HG03342 (cell line): ENCODE measurements at regions not wholly inside any gene's neighbourhood (a gene's known extent, or its start where the extent isn't known, plus 50 kb on each side); places are given as distances from the start of the nearest gene placed in this dataset.

ENCODE experiments used
- ATAC-seq: cut with Tn5 transposase; IDR thresholded peaks from one replicate; pipeline ENCODE4 v1.9.1; 2021; ENCODE audit warnings: mild to moderate bottlenecking, moderate library complexity; ENCODE audit not compliant: unreplicated experiment

GRCh38 chr5:53825016-53825415, 264.6 kb downstream of the NDUFS4 start:
- no peak for ATAC-seq

GRCh38 chr5:53825926-53826325, 265.5 kb downstream of the NDUFS4 start:
- no peak for ATAC-seq

DNA sequence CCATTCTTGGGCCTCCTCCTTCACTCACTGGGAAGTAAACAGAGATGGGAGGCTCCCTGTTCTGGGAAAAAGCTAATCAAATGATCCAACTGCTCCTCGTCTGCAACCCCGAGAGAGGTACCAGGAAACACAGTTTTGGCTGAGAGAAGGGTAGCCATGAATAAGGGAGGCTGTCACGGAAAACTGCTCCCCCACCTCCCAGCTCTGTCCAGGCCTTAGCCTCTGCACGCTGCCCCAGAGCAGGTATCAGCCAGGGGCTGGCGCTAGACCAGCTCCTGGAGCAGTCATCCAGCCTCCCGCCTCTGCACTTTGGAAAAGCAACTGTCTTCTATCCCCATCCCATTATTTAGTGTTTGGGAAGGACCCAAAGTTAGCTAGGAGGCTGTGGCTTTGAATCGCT, 266.1 kb downstream of the NDUFS4 start:
- ATAC-seq = no peak

DNA sequence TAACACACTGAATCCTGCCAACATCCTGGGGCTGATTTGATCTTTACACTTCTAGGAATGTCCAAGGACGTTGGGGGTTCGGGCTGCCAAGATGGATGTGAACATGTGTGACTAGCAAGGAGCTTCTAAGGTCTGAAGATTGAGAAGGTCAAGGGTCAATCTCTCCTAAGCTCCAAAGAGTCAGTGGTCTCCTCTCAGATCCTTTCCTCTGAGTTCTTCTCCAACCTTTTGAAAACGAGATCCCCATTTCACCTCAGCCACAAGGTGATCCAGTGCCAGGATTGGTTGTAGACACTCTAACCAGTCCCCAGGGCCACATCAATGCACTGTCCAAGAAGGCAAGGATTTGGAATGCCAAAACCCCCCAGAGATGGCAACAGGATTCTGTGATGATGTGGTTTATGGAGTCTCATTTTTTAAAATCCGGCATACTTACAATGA, 266.8 kb downstream of the NDUFS4 start:
- no peak for ATAC-seq

GRCh38 chr5:53831496-53831895, 271.1 kb downstream of the NDUFS4 start:
- no peak for ATAC-seq
